GM10248 (cell line): ENCODE measurements at regions not wholly inside any gene's neighbourhood (a gene's known extent, or its start where the extent isn't known, plus 50 kb on each side); places are given as distances from the start of the nearest gene placed in this dataset.
"Not testable (repeated sequence)": the region's sequence is repeated elsewhere in the genome, so short reads cannot be mapped to it uniquely, and the experiment has no call there.

ENCODE experiments used
- CTCF ChIA-PET: fragments of 300-600 bp; sonication (Branson Sonifier 250); formaldehyde crosslinking; extraction: SDS; loops from one replicate; lab custom pipeline; 2021; ENCODE audit warnings: antibody characterized with exemption; lab: Yijun Ruan, JAX
- POLR2A ChIA-PET: fragments of 350-650 bp; sonication (Branson Sonifier 250); formaldehyde crosslinking; extraction: SDS; loops from one replicate; lab custom pipeline; 2020; ENCODE audit warnings: antibody characterized with exemption; lab: Yijun Ruan, JAX
- DNase-seq: peaks from one replicate; pipeline ENCODE4 v3.0.0; 2012; ENCODE audit errors: extremely low spot score
- TF ChIP-seq, protein P1 (sequence below): IDR thresholded peaks from 2 replicates; pipeline ENCODE4 v1.5.1; 2012; ENCODE audit warnings: mild to moderate bottlenecking, low read depth; ENCODE audit errors: extremely low read depth, missing control alignments, control extremely low read depth

DNA sequence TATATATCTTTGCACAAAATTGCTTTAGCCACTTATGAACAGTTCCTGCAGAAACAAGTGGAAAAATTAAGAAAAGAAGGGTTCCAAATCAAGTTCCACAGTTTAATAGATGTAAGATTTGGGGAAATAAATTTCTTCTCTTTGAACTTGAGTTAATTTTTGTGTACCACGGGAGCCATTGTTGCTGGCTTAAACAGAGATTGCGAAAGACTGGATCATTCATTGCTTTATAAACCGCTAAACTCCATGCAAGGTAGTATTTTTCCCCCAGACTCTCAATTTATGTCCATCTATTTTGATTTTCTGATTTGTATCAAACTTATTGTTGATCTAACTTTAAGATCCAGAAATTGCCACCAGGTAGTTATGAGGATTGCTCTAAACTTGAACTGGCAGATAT lies 246.1 kb upstream of the ADGRL4 start:
- CTCF ChIA-PET: interaction anchor here (1.2 kb wide), 1 partner anchor 26 kb away, joined by 3 read pairs; no protein-coding TSS in a partner anchor
- TF ChIP-seq, protein P1, sequence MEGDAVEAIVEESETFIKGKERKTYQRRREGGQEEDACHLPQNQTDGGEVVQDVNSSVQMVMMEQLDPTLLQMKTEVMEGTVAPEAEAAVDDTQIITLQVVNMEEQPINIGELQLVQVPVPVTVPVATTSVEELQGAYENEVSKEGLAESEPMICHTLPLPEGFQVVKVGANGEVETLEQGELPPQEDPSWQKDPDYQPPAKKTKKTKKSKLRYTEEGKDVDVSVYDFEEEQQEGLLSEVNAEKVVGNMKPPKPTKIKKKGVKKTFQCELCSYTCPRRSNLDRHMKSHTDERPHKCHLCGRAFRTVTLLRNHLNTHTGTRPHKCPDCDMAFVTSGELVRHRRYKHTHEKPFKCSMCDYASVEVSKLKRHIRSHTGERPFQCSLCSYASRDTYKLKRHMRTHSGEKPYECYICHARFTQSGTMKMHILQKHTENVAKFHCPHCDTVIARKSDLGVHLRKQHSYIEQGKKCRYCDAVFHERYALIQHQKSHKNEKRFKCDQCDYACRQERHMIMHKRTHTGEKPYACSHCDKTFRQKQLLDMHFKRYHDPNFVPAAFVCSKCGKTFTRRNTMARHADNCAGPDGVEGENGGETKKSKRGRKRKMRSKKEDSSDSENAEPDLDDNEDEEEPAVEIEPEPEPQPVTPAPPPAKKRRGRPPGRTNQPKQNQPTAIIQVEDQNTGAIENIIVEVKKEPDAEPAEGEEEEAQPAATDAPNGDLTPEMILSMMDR: no peak
- POLR2A ChIA-PET: no interaction called here
- no peak for DNase-seq

DNA sequence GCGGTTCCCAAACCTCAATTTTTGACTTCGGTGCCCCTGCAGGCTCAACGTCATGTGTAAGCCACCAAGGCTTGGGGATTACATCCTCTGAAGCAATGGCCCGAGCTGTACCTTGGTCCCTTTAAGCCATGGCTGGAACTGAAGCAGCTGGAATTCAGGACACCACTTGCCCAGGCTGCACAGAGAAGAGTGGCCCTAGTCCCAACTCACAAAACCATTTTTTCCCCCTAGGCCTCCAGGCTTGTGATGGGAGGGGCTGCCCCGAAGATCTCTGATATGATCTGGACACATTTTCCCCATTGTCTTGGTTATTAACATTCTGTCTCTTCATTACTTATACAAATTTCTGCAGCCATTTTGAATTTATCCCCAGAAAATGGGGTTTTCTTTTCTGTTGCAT lies 233.3 kb upstream of the ADGRL4 start:
- POLR2A ChIA-PET: no interaction called here
- DNase-seq: no peak
- CTCF ChIA-PET: no interaction called here
- TF ChIP-seq, protein P1: no peak

DNA sequence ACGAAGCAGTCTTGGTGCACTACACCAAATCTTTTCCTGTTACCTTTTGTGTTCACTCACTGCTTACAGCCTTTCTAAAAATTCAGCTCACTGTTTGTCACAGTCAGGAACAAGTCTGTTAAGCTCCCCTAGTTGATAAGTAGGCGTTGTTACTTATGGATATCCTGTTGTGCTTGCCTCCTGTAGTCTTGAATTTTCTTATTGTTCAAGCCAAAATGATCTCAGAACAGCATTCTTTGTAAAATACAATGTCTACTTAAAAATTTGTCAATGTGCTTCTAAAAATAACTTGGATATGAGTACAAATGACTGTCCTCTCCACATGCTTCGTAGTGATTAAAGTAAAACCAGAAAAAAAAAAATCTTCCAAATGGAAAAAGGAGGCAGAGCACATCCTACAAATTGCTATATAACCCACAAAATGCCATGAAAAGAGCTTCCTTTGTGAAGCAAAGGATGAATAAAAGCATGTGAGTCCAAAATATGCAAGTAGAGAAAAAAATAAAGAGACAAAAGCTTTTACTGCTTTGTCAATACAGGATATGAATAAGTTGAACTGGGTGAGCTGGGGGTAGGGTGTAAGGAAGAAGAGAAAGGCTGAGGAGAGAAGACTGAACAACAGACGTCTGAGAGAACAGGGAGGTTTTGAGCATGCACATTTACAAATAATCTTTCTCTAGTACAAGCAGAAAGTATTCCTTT lies 228.9 kb upstream of the ADGRL4 start:
- ChIA-PET POLR2A (no interaction called here), CTCF (no interaction called here)
- DNase-seq: no peak
- TF ChIP-seq, protein P1: no peak

DNA sequence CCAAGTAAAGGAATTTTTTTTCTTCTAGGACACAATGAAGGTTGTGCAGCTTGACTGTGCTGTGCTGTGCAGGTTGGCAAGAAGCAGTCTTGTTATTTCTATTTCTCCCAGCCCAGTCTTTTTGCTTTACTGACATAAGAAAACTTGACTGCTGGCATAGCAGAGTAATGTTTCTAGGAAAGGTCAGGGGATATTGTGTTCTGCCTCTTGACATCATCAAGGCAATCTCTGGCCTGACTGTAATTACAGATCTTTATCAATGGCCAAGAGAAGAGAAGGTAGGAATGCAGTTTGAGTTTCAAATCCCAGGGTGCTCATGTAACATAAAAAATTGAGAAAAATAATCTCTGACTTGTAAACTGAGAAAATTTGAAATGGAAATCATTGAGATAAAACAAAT lies 226.3 kb upstream of the ADGRL4 start:
- ChIA-PET POLR2A (no interaction called here), CTCF (no interaction called here)
- no peak for DNase-seq
- TF ChIP-seq, protein P1: no peak

DNA sequence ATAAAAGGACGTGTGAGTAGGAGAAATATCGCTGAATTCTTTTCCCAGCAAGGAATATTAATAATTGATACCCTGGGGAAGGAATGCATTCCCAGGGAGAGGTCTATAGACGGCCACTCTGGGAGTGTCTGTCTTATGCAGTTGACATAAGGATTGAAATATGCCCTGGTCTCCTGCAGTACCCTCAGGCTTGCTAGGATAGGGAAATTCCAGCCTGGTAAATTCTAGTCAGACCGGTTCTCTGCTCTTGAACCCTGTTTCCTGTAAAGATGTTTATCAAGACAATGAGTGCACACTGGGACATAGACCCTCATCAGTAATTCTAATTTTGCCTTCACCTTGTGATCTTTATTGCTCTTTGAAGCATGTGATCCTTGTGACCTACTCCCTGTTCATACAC lies 224.2 kb upstream of the ADGRL4 start:
- CTCF ChIA-PET, POLR2A ChIA-PET, DNase-seq: not testable (repeated sequence)

DNA sequence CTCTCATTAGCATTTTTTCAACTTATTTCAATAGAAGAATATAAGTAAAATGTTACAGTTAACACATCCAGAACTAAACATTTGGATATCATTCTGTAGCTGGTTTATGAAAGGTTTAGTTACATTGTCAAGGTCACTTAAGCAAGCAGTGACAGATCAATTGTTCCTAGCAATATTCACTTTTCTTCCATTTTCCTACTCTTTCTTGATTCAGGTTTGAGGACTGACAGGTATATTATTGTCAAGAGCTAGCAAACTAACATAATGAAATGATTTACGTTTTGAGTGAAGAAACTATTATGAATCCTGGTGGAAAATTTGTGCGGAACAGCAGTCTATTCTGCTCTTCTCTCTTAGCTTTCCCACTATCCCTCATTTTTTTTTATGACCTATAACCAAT lies 220.4 kb upstream of the ADGRL4 start:
- ChIA-PET POLR2A (no interaction called here), CTCF (interaction anchor here (0.9 kb wide), 1 partner anchor 10 kb away, joined by 3 read pairs; no protein-coding TSS in a partner anchor)
- no peak for DNase-seq
- TF ChIP-seq, protein P1: no peak

DNA sequence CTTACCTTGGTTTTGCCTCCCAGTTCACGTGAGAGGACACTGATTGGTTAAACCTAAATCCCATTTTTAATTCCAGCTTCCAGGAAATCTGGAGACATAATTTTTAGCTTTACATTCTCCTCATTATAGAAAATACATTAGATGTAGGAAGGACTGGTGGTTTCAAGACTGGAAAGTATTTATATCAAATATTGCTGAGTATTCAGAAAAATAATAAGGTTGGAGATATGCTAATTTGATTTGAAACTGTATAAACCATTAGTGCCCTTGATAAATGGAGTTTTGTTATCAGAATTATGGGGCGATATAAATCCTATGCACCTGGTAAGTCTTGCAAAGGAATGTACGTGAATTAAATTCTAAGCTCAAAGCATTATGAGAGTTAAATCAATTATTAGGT lies 218.0 kb upstream of the ADGRL4 start:
- ChIA-PET CTCF (no interaction called here), POLR2A (no interaction called here)
- DNase-seq: no peak
- TF ChIP-seq, protein P1: no peak
